ENCODE measurements at regions not wholly inside any gene's neighbourhood (a gene's known extent, or its start where the extent isn't known, plus 50 kb on each side); places are given as distances from the start of the nearest gene placed in this dataset.

DNA sequence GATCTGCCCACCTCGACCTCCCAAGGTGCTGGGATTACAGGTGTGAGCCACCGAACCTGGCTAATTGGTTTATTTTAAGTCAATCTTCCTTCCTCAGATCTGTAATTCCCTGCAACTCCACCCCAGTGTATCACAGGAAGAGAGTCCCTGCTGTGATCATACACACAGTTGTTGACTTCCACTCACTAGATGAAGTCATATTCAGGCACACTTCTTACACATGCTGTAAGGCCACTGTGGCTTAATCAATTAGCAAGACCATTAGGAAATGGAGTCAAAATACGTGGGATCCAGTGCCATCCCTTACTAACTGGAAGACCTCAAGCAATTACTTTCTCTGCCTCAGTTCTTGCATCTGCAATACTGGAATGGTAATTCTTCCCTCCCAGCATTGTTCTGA, 66.1 kb upstream of the PAX2 start:
- H3K9me3 Mint-ChIP-seq: no peaks in the 10 kb centered on the region
- H3K4me3 Mint-ChIP-seq (ENCODE audit: low read depth): no peak overlapping the region
- peaks cover 47% of the 10 kb centered on the region for H3K27me3 Mint-ChIP-seq (ENCODE audit: low read depth)
- H3K4me1 Mint-ChIP-seq (ENCODE audit: low read depth): no peaks in the 10 kb centered on the region
- intact Hi-C loops (cut with micrococcal nuclease): no loop called here
- no peak overlapping the region for H3K27ac Mint-ChIP-seq
- no peaks in the 10 kb centered on the region for H3K36me3 Mint-ChIP-seq (ENCODE audit: low read depth)
- no peak for DNase-seq (ENCODE audit: low spot score)

DNA sequence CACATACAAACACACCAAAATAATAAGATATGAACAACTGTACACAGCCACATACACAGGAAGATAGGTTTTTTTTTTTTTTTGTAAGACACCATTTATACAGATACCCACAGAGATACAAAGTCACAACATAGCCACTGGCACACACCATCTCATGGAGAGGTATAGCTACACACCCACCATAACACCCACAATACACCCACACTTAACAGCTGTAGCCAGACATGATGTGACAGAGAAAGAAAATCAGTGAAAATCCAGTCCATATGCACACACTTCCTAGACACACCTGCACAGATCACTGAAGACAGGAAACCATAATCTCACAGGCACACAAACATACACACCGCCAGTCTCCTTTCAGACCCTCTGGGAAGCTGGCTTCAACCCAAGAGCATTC, 62.4 kb upstream of the PAX2 start:
- intact Hi-C loops (cut with micrococcal nuclease): loop anchor here (5.0 kb wide), 1 partner anchor 34 kb away; no protein-coding TSS in a partner anchor
- DNase-seq (ENCODE audit: low spot score): no peak
- H3K4me3 Mint-ChIP-seq (ENCODE audit: low read depth): no peak overlapping the region
- H3K27me3 Mint-ChIP-seq (ENCODE audit: low read depth): peaks cover 72% of the 10 kb centered on the region
- no peaks in the 10 kb centered on the region for H3K4me1 Mint-ChIP-seq (ENCODE audit: low read depth)
- no peaks in the 10 kb centered on the region for H3K36me3 Mint-ChIP-seq (ENCODE audit: low read depth)
- H3K9me3 Mint-ChIP-seq: no peaks in the 10 kb centered on the region
- no peak overlapping the region for H3K27ac Mint-ChIP-seq

DNA sequence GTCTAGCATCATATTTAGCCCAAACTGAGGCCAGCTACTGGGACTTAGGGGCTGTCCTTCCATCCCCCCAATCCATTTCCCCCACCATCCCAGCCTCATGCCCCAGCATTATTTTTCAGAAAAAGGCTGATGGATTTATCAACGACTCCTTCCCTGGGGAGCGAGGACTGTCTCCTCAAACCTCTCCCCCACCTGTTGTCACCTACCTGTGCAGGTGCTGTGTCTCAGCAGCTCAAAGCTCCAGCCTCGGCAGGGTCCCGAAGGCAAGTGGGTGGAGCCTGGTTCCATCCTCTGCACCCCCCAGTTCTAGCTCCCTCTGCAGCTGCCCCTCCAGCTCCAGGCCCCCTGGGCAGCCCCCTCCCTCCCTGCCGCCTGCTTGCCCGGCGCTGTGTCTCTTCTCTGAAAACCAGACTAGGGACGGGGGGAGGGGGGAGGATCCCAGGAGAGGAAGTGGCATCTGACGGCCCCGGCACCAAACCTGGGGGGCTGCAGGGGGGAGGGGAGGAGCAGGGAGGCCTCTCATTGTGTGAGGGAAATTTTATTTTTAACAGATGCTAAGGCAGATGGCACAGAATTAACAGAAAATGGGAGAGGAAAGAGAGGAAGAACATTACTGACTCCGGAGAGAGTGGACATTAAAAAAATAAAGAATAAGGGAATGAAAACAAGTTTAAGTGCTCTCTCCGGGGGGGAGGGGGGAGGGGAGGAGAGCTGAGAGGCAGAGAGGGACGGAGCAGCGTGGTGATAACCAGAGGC, 61.7 kb upstream of the PAX2 start:
- no peak for DNase-seq (ENCODE audit: low spot score)
- no peak overlapping the region for H3K27ac Mint-ChIP-seq
- intact Hi-C loops (cut with micrococcal nuclease): loop anchor here (5.0 kb wide), 1 partner anchor 34 kb away; no protein-coding TSS in a partner anchor
- no peaks in the 10 kb centered on the region for H3K9me3 Mint-ChIP-seq
- H3K4me3 Mint-ChIP-seq (ENCODE audit: low read depth): no peak overlapping the region
- H3K27me3 Mint-ChIP-seq (ENCODE audit: low read depth): peaks cover 75% of the 10 kb centered on the region
- H3K36me3 Mint-ChIP-seq (ENCODE audit: low read depth): no peaks in the 10 kb centered on the region
- no peaks in the 10 kb centered on the region for H3K4me1 Mint-ChIP-seq (ENCODE audit: low read depth)

DNA sequence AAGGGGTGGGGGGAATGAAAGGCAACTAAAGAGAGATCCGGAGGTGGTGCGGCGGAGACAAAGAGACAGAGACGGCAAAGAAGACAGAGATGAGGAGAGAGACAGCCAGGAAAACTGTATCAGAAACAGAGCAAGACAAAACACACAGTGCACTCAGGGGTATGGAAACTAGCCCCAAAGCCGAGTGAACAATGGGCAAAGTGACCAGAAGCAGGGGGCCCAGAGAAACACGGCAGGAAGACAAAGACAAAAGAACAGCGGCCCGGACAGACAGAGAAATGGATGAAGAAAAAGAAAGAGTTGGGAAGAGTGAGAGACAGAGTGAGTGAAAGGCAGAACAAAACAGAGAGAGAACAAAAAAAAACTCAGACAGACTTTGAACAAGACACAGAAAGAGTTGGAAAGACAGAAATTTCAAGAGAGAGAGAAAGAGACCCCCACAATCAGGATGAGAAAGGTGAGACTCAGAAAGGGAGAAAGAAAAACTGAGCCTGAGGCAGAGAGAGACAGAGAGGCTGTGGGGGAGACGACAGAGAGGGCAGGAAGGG, 60.6 kb upstream of the PAX2 start:
- Mint-ChIP-seq H3K4me1 (ENCODE audit: low read depth) (no peaks in the 10 kb centered on the region), H3K27ac (no peak overlapping the region), H3K4me3 (ENCODE audit: low read depth) (no peak overlapping the region)

DNA sequence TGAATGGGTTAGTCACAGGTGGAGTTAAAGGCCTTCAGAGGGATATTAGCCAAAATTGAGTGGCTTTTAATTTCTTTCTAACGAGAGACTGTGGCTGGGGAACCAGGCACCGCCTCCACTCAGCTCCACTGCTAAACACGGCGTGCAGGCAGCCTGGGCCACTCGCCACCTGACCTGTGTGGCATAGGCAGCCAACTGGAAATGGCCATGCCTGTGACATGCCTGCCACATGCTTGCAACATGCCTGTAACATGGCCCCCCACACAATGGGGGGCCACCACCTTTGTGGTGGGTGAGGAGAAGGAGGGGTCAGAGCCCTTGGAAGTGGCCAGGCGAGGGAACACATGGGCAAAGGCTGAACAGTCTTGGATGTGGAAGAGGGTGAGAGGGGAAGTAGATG, 60.1 kb upstream of the PAX2 start:
- no peak overlapping the region for H3K4me3 Mint-ChIP-seq (ENCODE audit: low read depth)
- intact Hi-C loops (cut with micrococcal nuclease): no loop called here
- no peaks in the 10 kb centered on the region for H3K4me1 Mint-ChIP-seq (ENCODE audit: low read depth)
- no peak overlapping the region for H3K27ac Mint-ChIP-seq
- H3K27me3 Mint-ChIP-seq (ENCODE audit: low read depth): peaks cover 76% of the 10 kb centered on the region
- H3K9me3 Mint-ChIP-seq: no peaks in the 10 kb centered on the region
- DNase-seq (ENCODE audit: low spot score): no peak
- H3K36me3 Mint-ChIP-seq (ENCODE audit: low read depth): no peaks in the 10 kb centered on the region

More for the DNA sequence above, 60.6 kb upstream of the PAX2 start:
- no peaks in the 10 kb centered on the region for H3K9me3 Mint-ChIP-seq
- H3K27me3 Mint-ChIP-seq (ENCODE audit: low read depth): peaks cover 76% of the 10 kb centered on the region
- intact Hi-C loops (cut with micrococcal nuclease): loop anchor here (5.0 kb wide), 1 partner anchor 33 kb away; no protein-coding TSS in a partner anchor
- no peaks in the 10 kb centered on the region for H3K36me3 Mint-ChIP-seq (ENCODE audit: low read depth)
- DNase-seq (ENCODE audit: low spot score): no peak

DNA sequence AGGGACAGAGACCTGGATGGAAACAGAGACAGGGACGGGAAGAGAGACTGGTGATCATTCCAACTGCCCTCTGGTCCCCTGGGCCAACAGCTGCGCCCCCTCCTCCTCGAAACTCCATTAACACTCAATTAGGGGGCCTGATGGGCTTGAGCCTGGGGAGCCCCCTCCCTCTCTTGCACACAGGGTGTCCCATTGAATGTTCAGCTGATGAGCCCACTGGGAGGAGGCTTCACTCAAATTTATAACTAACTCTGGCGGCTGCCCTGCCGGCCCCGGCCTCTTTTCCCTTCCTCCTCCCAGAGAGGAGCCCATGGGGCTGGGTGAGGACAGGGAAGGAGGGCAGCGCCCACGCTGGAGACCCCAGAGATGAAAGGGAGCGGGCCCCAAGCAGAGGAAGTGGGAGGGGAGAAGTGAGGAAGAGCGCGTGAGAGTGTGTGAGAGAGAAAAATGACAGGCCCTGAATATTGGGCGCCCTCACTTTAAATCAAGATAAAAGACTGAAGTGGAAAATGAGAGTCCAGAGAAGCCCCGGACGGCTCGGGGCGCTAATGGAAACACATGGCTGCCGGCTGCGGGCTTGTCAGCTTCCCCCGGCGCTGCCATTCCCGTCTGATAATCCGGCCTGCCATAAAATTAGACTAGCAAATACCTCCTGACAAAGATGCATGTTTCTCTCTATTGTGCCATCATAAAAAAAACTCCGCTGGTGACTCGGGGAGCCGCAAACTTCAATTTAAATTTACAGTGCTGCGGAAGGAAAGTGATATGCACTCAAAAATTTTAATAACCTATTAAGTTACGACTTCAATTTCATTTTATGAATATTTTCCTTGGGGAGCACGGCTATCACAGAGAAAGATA, 58.0 kb upstream of the PAX2 start:
- intact Hi-C loops (cut with micrococcal nuclease): no loop called here
- Mint-ChIP-seq H3K27ac (no peak overlapping the region), H3K4me3 (ENCODE audit: low read depth) (no peak overlapping the region), H3K9me3 (no peaks in the 10 kb centered on the region), H3K27me3 (ENCODE audit: low read depth) (peaks cover 71% of the 10 kb centered on the region), H3K36me3 (ENCODE audit: low read depth) (no peaks in the 10 kb centered on the region), H3K4me1 (ENCODE audit: low read depth) (no peaks in the 10 kb centered on the region)
- DNase-seq (ENCODE audit: low spot score): no peak

DNA sequence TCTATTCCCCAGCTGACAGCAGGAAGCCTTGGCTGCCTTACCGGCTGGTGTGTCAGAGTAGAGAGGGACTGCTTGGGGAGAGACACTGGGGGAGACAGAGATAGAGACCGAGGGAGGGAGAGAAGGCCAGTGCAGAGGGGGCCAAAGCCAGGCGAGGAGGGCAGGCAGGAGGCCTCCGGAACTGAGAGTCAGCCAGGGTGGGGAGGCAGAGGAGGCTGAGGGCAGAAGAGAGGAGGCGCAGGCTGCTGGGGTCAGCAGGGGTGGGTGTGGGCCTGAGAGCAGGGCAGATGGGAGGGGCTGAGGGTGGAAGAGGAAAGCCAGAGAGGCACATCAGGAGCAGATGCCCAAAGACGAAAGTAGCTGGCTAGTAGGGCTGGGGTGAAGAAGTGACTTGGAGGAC, 57.2 kb upstream of the PAX2 start:
- Mint-ChIP-seq H3K4me1 (ENCODE audit: low read depth) (no peaks in the 10 kb centered on the region), H3K4me3 (ENCODE audit: low read depth) (no peak overlapping the region), H3K36me3 (ENCODE audit: low read depth) (no peaks in the 10 kb centered on the region), H3K27ac (no peak overlapping the region), H3K27me3 (ENCODE audit: low read depth) (peaks cover 62% of the 10 kb centered on the region), H3K9me3 (no peaks in the 10 kb centered on the region)
- intact Hi-C loops (cut with micrococcal nuclease): no loop called here
- no peak for DNase-seq (ENCODE audit: low spot score)

DNA sequence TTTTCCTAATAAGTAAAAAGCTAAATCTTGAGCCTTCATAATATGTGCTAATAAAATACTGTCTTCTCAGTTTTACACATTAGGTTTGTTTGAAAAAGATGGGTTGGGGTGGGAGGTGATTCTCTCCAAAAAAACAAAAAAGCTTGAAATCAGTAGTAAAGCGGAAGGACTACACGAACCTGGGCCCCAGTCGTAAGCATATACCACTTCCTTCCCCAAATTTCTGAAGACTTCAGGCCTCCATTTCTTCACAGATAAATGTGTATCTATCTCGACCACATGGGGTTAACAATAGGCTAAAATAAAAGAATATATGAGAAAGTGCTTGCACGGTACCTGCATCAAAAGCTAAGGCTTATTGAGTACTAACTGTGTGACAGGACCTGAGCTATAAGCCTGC, 51.6 kb upstream of the PAX2 start:
- no peak overlapping the region for H3K27ac Mint-ChIP-seq
- H3K36me3 Mint-ChIP-seq (ENCODE audit: low read depth): no peaks in the 10 kb centered on the region
- peaks cover 7% of the 10 kb centered on the region for H3K4me1 Mint-ChIP-seq (ENCODE audit: low read depth)
- H3K9me3 Mint-ChIP-seq: no peaks in the 10 kb centered on the region
- H3K4me3 Mint-ChIP-seq (ENCODE audit: low read depth): no peak overlapping the region
- intact Hi-C loops (cut with micrococcal nuclease): no loop called here
- no peak for DNase-seq (ENCODE audit: low spot score)
- peaks cover 25% of the 10 kb centered on the region for H3K27me3 Mint-ChIP-seq (ENCODE audit: low read depth)
